Activated CD4-positive, CD25-positive, alpha-beta regulatory T cell (primary cell): ENCODE measurements at regions not wholly inside any gene's neighbourhood (a gene's known extent, or its start where the extent isn't known, plus 50 kb on each side); places are given as distances from the start of the nearest gene placed in this dataset.
"Not testable (repeated sequence)": the region's sequence is repeated elsewhere in the genome, so short reads cannot be mapped to it uniquely, and the experiment has no call there.

Experiments
- DNase-seq, 4 experiments: peaks; one replicate each; lab custom pipeline; 2025; lab: John Stamatoyannopoulos, UW

GRCh38 chr10:8787649-8788048 lies 733.2 kb downstream of the GATA3 start:
- DNase-seq: no peak

DNA sequence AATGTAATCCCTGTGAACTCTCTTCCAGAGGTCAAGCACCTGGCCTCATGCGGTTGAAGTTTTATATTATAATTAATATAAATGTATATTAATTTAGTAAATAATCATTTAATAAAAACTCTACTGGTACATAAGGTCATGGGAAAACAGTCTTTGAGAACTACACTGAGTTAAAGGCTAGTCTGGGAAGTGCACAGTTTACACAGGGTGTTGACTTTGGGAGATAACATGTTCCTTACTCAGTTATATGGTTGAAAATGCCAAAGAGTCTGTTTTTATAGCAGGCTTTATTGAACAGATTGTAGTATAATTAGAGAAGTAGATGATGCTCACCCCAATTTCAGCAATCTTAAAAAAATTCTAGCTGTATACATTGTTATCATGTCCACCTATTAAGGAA lies 735.9 kb downstream of the GATA3 start:
- DNase-seq: no peak

GRCh38 chr10:8794860-8795259 lies 740.4 kb downstream of the GATA3 start:
- DNase-seq: no peak

- DNase-seq: no peak
Observed at GRCh38 chr10:8800426-8800825, 745.9 kb downstream of the GATA3 start.

DNA sequence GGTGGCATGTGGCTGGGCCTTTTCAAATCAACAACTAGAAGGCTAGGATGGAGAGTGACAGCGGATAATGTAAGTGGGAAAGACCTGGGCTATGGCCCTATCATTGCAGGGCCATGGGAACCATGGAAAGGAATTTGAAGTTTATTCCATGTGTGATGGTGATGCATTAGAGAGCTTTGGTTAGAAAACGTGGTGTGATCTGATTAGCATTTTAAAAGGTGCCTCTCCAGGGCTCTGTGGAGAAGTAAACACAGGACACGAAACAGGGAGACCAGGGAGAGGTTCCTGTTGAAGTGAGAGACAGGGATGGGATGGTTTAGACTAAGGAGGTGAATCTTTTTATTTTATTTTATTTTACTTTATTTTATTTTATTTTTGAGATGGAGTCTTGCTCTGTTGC lies 749.5 kb downstream of the GATA3 start:
- no peak for DNase-seq

GRCh38 chr10:8810677-8811076 lies 756.2 kb downstream of the GATA3 start:
- DNase-seq: no peak

DNA sequence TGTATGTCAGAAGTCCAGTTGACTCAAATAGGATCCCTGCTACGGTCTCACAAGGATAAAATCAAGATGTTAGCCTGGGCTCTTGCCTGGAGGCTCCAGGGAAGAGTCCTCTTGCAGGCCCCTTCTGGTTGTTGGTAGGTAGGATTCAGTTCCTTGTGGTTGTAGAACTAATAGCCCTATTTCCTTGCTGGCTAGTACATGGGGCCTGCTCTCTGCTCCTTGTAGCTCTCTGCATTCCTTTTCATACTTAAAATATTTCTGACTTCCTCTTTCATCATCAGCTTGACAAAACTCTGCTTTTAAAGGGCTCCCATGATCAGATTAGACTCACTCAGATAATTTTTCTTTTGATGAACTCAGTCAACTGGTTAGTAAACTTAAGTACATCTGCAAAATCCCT lies 756.7 kb downstream of the GATA3 start:
- no peak for DNase-seq

- no peak for DNase-seq
Observed at GRCh38 chr10:8815969-8816368, 761.5 kb downstream of the GATA3 start.

GRCh38 chr10:8817299-8817698 lies 762.8 kb downstream of the GATA3 start:
- no peak for DNase-seq

- no peak for DNase-seq
Observed at GRCh38 chr10:8825611-8826010, 771.1 kb downstream of the GATA3 start.

DNA sequence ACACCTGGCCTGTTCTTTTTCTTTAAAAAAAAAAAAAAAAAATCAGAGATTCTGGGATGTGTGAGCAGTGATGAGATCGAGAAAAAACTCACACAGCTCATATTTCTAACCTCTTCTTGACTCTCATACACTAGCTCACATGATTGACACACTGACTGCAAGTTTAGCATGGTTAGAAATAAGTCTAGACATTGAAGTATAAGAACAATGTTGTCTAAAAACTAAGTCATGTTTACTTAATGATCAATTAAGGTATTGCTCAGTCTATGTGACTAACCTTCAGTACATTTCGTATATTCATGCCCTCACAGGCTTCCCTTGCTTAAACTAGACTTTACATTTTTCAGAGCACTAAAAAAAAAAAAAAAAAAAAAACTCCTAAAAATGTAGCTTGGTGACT lies 775.1 kb downstream of the GATA3 start:
- DNase-seq: no peak

DNA sequence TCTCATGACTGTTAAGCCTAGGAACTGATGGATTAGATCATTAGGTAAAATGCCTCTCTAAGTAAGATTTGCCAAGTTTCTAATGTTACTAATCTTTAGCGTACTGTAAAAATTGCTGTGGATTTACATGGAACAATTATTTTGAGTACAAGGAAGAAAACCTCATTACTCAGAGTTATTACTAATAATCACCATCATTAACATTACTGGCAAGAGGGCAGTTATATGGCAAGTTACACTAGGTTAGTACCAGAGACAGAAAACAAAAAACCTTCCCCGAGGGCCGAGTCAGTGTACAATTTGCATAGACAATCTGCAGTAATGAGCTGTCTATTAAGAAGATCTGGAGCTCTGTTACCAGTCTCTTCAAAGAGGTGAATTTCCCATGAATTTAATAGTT lies 775.6 kb downstream of the GATA3 start:
- no peak for DNase-seq

DNA sequence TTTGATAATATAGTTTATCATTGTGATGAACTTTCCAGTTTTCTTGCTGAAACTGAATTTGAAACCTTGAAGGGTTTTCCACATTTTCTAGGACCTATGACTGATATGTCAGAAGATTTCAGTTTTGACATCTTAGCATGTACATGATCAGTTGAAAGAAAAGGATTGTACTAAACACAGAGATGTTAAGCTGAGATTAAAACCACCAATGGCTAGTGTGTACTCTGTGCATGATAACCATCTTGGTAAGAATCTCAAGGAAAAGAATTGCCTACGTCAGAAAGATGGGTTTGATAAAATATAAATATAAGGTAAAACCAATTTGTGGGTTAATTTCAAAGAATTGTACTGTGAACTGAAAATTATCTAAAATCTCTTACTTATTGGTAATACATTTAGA lies 776.4 kb downstream of the GATA3 start:
- no peak for DNase-seq

- DNase-seq: no peak
Observed at GRCh38 chr10:8835453-8836167, 781.1 kb downstream of the GATA3 start.

- DNase-seq: no peak
Observed at GRCh38 chr10:8840356-8840755, 785.9 kb downstream of the GATA3 start.

GRCh38 chr10:8844141-8844540 lies 789.7 kb downstream of the GATA3 start:
- DNase-seq: no peak

GRCh38 chr10:8852546-8852945 lies 798.1 kb downstream of the GATA3 start:
- DNase-seq: no peak

- no peak for DNase-seq
Observed at GRCh38 chr10:8853048-8853447, 798.6 kb downstream of the GATA3 start.

DNA sequence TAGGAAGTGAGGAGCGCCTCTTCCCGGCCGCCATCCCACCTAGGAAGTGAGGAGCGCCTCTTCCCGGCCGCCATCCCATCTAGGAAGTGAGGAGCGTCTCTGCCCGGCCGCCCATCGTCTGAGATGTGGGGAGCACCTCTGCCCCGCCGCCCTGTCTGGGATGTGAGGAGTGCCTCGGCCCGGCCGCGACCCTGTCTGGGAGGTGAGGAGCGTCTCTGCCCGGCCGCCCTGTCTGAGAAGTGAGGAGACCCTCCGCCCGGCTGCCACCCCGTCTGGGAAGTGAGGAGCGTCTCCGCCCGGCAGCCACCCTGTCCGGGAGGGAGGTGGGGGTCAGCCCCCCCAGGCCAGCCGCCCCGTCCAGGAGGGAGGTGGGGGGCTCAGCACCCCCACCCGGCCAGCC lies 814.4 kb downstream of the GATA3 start:
- not testable (repeated sequence) for DNase-seq

- DNase-seq: no peak
Observed at GRCh38 chr10:8873310-8873709, 818.8 kb downstream of the GATA3 start.

GRCh38 chr10:8874268-8874667 lies 819.8 kb downstream of the GATA3 start:
- no peak for DNase-seq

DNA sequence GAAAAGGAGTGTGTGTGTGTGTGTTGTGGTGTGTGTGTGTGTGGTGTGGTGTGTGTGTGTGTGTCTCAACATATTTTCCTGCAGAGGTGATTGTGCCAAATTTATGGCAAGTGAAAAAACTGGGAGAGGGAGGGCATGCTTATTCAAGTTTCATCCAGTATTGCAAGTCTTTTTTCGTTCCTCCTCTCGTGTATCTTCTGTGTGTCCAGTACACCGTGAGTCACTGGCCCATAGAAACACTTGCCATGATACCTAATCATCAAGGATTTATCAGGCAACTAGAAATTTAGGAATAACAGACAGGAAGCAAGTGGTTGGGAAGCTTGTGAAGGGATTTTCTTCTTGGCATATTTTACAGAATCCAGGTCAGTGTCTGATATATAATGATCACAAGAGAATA lies 820.5 kb downstream of the GATA3 start:
- DNase-seq: no peak

DNA sequence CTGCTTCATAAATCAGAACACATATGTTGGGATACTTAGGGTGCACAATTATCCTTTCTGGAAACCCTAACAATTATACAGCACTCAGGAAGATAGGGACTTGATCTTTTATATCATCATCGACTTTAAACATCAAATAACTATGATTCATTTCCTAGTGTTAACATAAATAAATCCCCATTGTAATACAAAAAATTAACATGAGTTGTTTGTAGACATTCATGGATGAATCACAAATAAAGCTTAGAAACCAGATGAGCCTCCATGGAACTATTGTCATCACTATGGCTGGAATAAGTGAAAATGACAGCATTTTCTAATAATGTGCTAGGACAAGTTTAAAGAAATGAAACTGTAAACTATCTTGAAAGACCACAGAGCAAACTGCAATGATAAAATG lies 821.7 kb downstream of the GATA3 start:
- no peak for DNase-seq

- DNase-seq: no peak
Observed at GRCh38 chr10:8889538-8889937, 835.0 kb downstream of the GATA3 start.

GRCh38 chr10:8893102-8893501 lies 838.6 kb downstream of the GATA3 start:
- DNase-seq: no peak
